Lung (tissue), 11 donors: ENCODE measurements at regions not wholly inside any gene's neighbourhood (a gene's known extent, or its start where the extent isn't known, plus 50 kb on each side); places are given as distances from the start of the nearest gene placed in this dataset.

Source experiments
- ATAC-seq: fragments of 200-7000 bp; cut with Tn5 transposase; one replicate; pipeline ENCODE4 v1.9.1; 2020; ENCODE audit warnings: moderate number of reproducible peaks; ENCODE audit not compliant: insufficient read depth, low FRiP score
- DNase-seq, 3 donors: peaks; one replicate each; pipeline ENCODE4 v3.0.0-alpha.2; 2013 to 2017
- H3K27ac ChIP-seq, 2 donors: one replicate each; pipeline ENCODE4 v1.5.1; 2013; ENCODE audit warnings: mild to moderate bottlenecking in 2 of 2, moderate library complexity in 2 of 2, control low read depth in 1 of 2, inconsistent platforms in 1 of 2, low read depth in 1 of 2, low read length in 1 of 2
- H3K27me3 ChIP-seq, 3 donors: one replicate each; pipeline ENCODE4 v1.5.1; 2013; ENCODE audit warnings: low read length in 2 of 3; ENCODE audit not compliant: control insufficient read depth in 3 of 3, insufficient read depth in 3 of 3
- H3K36me3 ChIP-seq, 4 donors: one replicate each; pipeline ENCODE4 v1.5.1; 2013; ENCODE audit warnings: low read length in 4 of 4, mild to moderate bottlenecking in 1 of 4, moderate library complexity in 1 of 4; ENCODE audit not compliant: control insufficient read depth in 4 of 4, insufficient read depth in 4 of 4
- H3K4me1 ChIP-seq, 5 donors: one replicate each; pipeline ENCODE4 v1.5.1; 2013; ENCODE audit warnings: low read length in 5 of 5, mild to moderate bottlenecking in 2 of 5, moderate library complexity in 1 of 5; ENCODE audit not compliant: control insufficient read depth in 5 of 5, insufficient read depth in 5 of 5
- H3K4me3 ChIP-seq: one replicate; pipeline ENCODE4 v1.5.1; 2013; ENCODE audit warnings: mild to moderate bottlenecking, control low read depth, moderate library complexity
- H3K9ac ChIP-seq, 2 donors: one replicate each; pipeline ENCODE4 v1.5.1; 2013; ENCODE audit warnings: low read length in 2 of 2, control low read depth in 1 of 2; ENCODE audit not compliant: insufficient read depth in 1 of 2
- H3K9me3 ChIP-seq, 4 donors: one replicate each; pipeline ENCODE4 v1.5.1; 2013; ENCODE audit warnings: low read length in 3 of 4, mild to moderate bottlenecking in 1 of 4, moderate library complexity in 1 of 4; ENCODE audit not compliant: control insufficient read depth in 4 of 4, insufficient read depth in 3 of 4
- WGBS, 2 donors: extraction: QIAGEN DNeasy Blood & Tissue Kit; methylation state at CpG; one replicate each; pipeline ENCODE4 v1.1.7; 2013; 5-methylcytosine and 5-hydroxymethylcytosine counted together
- TF ChIP-seq, protein P1 (sequence below): IDR thresholded peaks from 2 replicates; pipeline ENCODE4 v1.5.1; 2012; ENCODE audit warnings: mild to moderate bottlenecking; ENCODE audit errors: control extremely low read depth, extremely low read depth
- donor health status: control.
- donor health status: control.
- donor health status: Bipolar disorder and iron deficiency.
- donor health status: healthy.
- donor health status: DM: yes; HTN: yes; CAD: no.

DNA sequence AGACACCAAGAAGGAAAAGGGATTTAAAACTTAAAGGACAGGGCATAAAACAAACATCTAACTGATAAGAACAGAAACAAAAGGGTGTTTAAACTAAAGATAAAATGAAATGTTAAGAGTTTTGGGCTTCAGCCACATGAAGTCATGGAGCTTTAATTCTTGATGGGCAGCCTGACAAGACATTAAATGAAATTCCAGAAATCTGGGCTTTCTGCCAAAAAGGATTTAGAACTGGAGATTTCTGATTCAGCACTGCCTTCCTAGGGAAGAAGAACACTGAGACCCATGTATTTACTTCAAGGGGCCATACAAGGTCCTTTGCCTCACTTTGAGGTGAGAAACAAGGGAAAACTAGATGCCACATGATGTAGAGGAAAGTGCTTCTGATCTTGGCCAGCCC is 355.9 kb upstream of the RAG2 start:
- DNase-seq (peak in 2 of 3 donors; percentile 86 to 88), ATAC-seq (no peak)
- Histone ChIP-seq H3K27ac (no peak overlapping the region), H3K9ac (no peak overlapping the region), H3K36me3 (no peaks in the 10 kb centered on the region), H3K4me1 (peaks cover 0 to 13% (median 0%) of the 10 kb centered on the region in 5 donors), H3K4me3 (no peak overlapping the region), H3K27me3 (no peaks in the 10 kb centered on the region), H3K9me3 (peaks cover 0 to 7% (median 0%) of the 10 kb centered on the region in 4 donors)
- TF ChIP-seq, protein P1, sequence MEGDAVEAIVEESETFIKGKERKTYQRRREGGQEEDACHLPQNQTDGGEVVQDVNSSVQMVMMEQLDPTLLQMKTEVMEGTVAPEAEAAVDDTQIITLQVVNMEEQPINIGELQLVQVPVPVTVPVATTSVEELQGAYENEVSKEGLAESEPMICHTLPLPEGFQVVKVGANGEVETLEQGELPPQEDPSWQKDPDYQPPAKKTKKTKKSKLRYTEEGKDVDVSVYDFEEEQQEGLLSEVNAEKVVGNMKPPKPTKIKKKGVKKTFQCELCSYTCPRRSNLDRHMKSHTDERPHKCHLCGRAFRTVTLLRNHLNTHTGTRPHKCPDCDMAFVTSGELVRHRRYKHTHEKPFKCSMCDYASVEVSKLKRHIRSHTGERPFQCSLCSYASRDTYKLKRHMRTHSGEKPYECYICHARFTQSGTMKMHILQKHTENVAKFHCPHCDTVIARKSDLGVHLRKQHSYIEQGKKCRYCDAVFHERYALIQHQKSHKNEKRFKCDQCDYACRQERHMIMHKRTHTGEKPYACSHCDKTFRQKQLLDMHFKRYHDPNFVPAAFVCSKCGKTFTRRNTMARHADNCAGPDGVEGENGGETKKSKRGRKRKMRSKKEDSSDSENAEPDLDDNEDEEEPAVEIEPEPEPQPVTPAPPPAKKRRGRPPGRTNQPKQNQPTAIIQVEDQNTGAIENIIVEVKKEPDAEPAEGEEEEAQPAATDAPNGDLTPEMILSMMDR, result no peak

- H3K9me3 ChIP-seq, result no peaks in the 10 kb centered on the region
- peaks cover 0 to 29% (median 0%) of the 10 kb centered on the region in 5 donors for H3K4me1 ChIP-seq
- no peaks in the 10 kb centered on the region for H3K27me3 ChIP-seq
- H3K27ac ChIP-seq, result no peak overlapping the region
- H3K4me3 ChIP-seq, result no peak overlapping the region
- peak; percentile 62 to 87 (median 86) for DNase-seq
- H3K9ac ChIP-seq, result no peak overlapping the region
- TF ChIP-seq, protein P1, result no peak
- ATAC-seq, result no peak
- 32 to 47% methylated on average over 7 of the region's 7 CpGs for WGBS, 2 donors
- H3K36me3 ChIP-seq, result no peaks in the 10 kb centered on the region
Observed at GRCh38 chr11:36948460-36949127, 350.6 kb upstream of the RAG2 start.

DNA sequence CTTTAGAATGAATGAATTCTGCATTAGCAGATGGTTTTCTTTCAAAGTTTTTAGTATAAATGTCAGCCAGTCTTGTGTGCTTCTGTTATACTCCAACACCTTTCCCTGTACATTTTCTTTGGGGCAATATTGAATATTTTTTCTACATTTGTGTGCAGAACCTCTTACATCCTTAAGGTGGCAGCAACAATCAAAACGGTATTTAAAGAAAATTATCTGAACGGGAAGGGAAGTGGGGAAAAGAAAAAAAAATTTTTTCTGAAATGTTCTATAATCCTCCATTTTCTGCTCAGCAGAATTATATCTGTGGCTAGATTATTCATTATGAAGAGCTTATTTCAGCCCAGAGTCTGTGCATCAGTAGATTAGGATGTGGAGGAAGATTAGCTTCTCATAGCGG is 347.3 kb upstream of the RAG2 start:
- Histone ChIP-seq H3K36me3 (no peaks in the 10 kb centered on the region), H3K9me3 (no peaks in the 10 kb centered on the region), H3K4me3 (no peak overlapping the region), H3K4me1 (peaks cover 0 to 28% (median 0%) of the 10 kb centered on the region in 5 donors), H3K27ac (no peak overlapping the region), H3K27me3 (no peaks in the 10 kb centered on the region), H3K9ac (no peak overlapping the region)
- ATAC-seq, result no peak
- DNase-seq, result peak in 2 of 3 donors; percentile 27 to 31
- TF ChIP-seq, protein P1, result no peak
- 42 to 46% methylated on average over 3 of the region's 3 CpGs for WGBS, 2 donors

GRCh38 chr11:36933481-36933880 is 335.4 kb upstream of the RAG2 start:
- DNase-seq (no peak), ATAC-seq (no peak)
- TF ChIP-seq, protein P1, result no peak
- Histone ChIP-seq H3K9ac (no peak overlapping the region), H3K27me3 (no peaks in the 10 kb centered on the region), H3K9me3 (no peaks in the 10 kb centered on the region), H3K27ac (no peak overlapping the region), H3K36me3 (no peaks in the 10 kb centered on the region), H3K4me3 (no peak overlapping the region), H3K4me1 (no peaks in the 10 kb centered on the region)
- 93 to 98% methylated on average over 5 of the region's 5 CpGs for WGBS, 2 donors
